HG03460 (cell line): ENCODE measurements at regions not wholly inside any gene's neighbourhood (a gene's known extent, or its start where the extent isn't known, plus 50 kb on each side); places are given as distances from the start of the nearest gene placed in this dataset.
"Not testable (repeated sequence)": the region's sequence is repeated elsewhere in the genome, so short reads cannot be mapped to it uniquely, and the experiment has no call there.

Experiments
- ATAC-seq: cut with Tn5 transposase; IDR thresholded peaks from one replicate; pipeline ENCODE4 v1.9.1; 2021; ENCODE audit not compliant: unreplicated experiment

DNA sequence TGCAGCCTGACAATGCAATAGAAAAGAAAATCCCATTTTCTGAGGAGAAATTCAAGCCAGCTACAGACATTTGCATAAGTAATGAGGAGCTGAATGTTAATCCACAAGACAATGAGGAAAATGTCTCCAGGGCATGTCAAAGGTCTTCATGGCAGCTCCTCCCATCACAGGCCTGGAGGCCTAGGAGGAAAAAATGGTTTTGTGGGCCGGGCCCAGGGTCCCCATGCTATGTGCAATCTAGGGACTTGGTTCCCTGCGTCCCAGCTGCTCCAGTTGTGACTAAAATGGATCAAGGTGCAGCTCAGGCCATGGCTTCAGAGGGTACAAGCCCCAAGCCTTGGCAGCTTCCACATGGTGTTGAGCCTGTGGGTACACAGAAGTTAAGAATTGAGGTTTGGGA, 132.5 kb upstream of the PARD3B start:
- not testable (repeated sequence) for ATAC-seq

DNA sequence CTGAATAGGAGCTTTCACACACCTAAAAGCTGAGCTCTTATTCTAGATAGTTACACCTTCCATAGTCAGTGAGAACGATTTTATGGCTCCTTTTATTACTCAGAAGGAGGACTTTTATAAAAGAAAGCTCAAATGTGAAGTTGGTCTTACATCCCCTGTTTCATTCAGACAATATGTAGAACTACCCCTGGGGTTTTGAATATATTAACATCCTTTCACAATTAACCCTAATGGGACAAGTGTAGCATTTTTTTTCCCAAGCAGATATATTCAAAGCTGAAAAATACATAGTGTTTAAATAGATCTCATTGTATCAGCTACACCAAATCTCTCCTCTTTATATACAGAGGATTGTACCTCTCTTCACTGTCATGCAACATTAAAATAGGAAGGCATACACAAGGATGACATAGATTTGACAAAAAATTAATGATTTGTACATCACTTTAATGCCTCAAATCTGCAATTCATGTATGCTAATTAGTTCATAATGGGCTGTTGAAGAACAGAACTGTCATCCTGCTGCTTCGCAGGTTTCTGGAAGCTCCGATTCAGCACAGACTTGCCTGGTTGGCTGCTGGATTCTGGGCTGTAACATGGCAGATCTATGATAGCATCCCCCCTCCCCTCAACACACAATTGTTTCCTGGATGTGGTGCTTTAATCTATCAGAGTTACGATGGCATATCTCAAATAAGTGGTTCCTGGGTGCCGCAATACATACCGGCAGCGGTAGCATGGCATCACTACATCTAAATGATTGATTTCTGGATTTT, 129.7 kb upstream of the PARD3B start:
- ATAC-seq, result no peak

DNA sequence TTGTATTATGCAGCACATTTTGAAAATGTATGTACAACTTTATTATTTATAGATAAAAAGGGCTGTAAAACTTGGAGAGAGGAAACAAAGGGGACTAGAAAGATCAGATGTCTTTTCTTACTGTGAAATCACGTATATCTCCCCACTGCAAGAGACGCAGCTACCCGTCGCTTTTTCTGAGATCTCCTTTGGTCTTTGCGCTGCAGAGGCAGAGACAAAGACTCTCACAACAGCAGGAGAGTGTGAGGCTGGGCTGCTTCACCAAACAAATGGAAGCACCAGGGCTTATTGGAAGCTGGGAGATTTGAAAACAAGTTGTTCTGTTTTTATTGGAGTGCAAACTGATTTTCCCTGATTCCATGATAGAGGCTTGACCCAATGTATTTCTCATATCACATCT, 129.0 kb upstream of the PARD3B start:
- ATAC-seq, result no peak

DNA sequence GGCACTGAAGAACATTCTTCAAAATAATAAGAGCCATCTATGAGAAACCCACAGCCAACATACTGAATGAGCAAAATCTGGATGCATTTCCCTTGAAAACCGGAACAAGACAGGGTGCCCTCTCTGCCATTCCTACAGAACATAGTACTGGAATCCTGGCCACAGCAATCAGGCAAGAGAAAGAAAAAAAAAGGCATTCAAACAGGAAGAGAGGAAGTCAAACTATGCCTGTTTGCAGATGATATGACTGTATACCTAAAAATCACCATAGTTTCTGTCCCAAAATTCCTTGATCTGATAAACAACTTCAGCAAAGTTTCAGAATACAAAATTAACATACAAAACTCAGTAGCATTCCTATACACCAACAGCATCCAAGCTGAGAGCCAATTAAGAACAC, 119.5 kb upstream of the PARD3B start:
- ATAC-seq, result no peak

DNA sequence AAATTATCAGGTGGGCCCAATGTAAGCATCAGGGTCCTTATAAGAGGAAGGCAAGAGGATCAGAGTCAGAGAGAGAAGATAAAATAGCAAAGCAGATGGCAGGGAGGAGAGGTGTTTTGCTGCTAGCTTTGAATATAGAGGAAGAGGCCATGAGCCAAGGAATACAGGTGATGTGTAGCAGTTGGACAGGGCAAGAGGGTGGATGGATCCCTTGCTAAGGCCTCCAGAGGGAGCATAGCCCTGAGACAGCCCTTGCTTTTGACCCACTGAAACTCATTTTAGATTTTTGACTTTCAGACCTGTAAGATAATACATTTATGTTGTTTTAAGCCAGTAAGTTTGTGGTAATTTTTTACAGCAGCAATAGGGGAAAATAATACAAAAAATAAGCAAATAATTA, 116.6 kb upstream of the PARD3B start:
- ATAC-seq, result no peak

DNA sequence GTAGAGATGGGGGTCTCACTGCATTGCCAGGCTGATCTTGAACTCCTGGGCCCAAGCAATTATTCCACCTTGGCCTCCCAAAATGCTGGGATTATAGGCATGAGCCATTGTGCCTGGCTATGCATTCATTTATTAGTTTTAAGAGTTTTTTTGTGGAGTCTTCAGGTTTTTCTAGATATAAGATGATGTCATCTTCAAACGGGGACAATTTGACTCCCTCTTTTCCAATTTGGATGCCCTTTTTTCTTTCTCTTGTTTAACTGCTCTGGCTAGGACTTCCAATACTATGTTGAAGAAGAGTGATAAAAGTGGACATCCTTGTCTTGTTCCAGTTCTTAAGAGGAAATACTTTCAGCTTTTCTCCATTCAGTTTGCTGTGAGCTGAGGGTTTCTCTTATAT, 113.7 kb upstream of the PARD3B start:
- ATAC-seq, result no peak

DNA sequence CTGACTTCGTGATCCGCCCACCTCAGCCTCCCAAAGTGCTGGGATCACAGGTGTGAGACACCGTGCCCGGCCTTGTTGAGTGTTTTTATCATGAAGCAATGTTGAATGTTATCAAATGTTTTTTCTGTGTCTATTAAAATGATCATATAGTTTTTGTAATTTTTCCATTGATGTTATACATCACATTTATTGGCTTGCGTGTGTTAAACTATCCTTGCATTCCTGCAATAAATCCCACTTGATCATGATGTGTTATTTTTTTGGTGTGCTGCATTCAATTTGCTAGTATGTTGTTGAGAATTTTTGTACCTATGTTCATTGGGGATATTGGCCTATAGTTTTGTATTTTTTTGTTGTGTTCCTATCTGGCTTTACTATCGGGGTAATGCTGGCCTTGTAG, 113.1 kb upstream of the PARD3B start:
- ATAC-seq, result no peak

DNA sequence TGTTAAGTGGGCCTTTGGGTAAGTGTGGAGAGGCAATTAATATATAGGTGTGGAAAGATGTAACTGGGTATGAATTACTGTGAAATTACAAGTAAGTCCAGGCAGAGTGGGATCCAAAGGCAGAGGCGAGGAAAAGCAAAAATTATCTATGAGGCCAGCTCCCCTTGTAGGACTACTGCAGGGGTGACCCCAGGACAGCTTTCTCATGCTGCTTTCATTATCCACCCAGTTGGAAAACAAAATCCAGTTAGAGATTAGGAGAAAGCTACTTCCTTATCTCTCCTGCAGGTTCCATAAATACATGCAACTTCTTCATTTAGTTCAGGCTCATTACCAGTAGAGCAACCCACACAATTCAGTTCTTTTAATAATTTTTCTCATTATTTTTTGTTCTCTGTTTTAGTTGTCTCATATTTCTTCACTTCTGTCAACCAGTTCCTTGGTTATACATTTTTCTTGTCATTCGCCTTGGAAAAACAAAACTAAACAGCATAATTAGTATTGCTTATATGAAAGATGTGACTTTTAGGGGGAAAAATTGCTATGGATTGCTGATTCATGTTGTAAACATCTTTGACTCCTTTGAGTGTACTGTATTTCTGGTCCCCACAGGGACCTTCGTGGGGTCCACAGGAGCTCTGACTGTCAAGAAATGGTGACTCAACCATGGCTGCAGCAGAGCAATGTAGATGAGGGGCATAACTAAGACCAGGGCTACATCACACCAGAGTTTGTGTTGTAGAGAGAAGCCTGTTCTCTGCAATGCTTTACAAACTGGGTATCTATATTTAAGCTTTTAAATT, 110.4 kb upstream of the PARD3B start:
- ATAC-seq, result no peak

DNA sequence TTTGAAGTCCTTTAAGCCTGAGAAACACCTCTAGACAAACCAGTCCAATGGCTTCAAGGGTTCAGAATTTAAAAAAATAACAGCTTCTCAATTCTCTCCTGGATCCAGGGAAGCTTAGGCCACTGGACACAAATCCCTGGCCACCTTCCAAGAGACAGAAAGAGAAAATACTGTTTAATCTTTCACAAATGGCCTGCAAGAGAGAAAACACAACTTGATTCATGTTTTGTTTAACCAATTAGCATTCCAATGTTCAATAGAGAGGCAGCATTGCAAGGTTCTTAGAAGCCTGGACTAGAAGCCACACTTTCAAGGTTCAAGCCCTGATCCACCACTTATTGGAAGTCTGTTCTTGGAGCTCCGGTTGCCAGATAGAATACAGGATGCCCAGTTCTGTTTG, 109.0 kb upstream of the PARD3B start:
- no peak for ATAC-seq

DNA sequence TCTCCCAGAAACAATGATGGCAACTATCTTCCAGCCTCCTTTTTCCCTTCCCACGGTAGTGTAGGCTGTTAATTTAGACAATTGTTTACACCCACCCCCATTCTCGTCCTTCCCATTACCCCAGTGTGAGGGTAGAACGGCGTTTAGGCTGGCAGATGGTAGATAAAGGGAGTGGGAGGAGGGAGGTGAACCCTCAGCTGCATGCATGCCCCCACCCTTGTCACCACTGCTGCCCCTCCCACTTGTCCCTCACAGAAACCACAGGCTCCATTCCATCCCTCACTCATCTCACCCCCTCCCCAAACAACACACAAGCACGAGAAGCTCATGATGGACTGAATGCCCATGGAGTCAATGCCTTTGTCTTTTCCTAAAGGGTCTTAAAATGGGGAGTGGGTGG, 107.9 kb upstream of the PARD3B start:
- ATAC-seq, result no peak

DNA sequence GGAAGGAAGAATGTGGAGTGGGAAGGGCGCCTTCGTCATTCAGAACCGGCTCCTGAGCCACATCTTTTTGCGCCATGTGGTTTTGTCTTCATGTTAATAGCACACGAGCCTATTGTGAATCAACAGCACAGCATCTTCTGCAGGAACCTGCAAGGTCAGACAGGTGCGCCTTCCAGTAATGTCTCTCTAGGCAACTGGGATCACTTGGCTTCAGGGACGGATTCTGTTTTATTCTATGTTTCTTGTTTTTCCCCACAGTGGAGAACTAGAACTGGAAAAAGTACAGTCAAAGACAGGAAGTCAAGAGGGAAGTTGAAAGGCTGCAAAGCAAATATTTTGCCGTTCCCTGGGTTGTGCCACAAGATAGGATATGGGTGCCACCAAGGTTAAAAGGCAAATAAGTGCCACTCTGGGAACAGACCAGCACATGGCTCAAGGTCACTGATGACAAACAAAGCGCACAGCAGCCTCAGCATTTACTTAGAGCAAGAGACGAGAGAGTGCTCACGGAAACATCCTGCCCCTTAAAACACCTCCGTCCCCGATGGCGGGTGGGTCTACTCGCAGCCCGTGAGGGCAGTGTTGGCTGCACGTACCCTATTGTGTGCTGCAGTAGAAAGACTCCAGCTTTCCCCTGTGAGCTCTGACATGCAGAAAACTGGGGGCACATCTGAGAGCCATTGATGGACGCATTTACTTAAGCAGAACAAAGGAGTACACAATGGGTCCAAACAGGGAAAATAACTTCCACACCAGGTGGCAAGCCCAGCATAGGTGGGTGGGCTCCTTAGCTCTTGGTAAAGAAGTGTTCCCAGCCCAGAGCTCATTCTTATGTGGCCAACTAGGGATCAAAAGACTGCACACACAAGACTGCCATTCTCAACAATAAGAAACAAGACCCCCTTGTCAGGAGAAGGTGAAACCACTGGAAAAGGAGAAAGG, 107.2 kb upstream of the PARD3B start:
- no peak for ATAC-seq

DNA sequence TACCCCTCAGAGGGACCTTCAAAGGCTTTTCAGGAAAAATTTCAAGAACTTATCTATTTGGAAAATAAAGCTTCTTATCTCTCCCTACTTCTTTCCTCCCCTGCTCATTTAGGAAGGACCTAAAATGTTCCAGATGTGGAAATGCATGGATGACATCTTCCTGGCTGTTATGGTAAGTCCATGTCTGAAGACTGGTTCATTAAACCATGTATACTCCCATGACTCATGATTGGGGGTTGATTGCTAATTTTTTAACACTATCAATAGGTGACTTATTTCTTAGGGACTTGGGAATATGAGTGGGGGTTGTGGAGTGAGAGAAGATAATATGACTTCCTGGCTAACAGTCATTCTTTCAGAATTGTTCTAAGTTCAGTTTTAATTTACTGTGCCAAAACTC, 104.0 kb upstream of the PARD3B start:
- no peak for ATAC-seq

DNA sequence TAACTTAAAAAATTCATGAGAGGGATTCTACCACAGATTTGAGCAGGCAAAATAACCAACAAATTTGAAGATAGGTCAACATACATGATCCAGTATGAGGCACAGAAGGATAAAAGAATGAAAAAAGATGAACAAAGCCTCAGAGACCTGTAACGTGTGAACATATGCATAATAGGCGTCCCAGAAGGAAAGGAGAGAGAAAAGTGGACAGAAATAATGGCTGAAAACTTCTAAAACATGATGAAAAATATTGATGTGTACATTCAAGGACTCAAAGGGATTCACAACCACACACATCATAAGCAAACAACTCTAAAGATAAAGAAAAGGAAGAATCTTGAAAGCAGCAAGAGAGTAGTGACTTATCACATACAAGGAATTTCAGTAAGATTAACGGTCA, 100.1 kb upstream of the PARD3B start:
- no peak for ATAC-seq

DNA sequence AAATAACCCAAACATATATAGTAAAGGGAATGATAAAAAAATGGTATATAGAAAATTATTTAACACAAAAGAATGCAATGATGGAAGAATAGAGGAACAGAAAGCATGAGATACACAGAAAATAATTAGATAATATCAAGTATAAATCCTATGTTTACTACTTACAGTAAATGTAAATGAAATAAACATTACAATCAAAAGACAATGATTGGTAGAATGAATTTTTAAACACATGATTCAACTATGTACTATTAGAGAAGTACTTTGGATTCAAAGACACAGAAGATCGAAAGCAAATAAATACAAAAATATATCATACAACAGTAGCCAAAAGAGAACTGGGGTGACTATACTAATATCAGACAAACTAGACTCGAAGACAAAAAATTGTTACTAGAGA, 97.6 kb upstream of the PARD3B start:
- ATAC-seq, result no peak

DNA sequence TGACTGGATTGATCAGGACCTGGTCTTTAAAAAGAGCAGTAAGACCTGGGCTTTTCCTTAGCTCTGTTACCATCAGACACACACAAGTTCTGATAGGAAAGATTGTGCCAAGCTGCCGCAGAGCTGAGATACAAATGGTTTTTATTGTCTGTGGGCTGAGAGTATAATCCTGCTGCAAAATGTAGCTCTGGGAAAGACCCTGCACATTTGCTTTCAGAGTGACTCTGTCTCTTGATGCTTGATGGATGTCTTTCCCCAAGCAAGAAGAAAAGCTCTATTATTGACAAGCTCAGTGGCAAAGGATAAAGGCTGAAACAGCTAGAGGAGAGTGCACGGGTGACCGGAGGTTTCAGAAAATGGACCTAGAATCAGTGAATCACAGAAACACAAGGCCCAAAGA, 95.3 kb upstream of the PARD3B start:
- ATAC-seq, result no peak

DNA sequence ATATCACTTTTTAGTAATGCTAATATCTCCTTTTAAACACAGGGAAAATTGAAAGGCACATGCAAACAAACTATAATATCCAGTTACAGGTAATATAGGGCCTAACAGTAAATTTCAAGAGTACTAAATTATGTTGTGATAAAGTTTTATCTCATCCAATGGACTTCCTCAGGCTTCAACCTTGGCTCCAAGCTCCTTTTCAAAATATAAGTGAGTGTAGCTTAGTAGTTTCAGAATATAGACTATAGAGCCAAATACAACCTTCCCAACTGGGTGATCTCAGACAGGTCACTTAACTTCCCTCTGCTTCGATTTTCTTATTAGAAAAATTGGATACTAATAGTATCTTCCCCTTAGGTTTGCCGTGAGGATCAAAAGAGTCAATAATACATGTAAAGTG, 93.5 kb upstream of the PARD3B start:
- ATAC-seq, result no peak

DNA sequence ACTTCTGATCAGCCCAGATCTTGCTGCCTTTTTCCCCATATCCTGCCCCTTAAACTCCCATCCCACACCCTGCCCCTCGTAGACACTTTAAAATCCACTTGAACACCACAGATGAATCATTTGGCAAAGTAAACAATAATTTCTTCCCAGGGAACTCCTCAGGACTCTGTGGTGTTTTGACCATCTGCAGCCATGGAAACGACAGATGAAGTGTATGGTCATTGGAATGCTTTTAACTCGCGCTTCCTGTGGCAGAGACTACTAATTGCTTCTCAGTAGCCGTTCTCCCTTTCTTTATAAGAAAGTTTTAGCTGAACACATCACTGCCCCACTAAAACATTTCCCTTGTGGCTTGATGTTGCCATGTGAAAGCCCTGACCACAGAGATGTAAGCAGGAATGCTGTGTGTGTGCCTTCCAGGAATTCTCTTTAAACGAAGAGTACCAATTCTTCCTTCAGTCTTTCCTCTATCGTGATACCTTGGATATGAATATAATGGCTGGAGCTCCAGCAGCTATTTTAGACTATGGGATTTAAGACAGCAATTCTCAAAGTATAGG, 92.7 kb upstream of the PARD3B start:
- ATAC-seq, result no peak

DNA sequence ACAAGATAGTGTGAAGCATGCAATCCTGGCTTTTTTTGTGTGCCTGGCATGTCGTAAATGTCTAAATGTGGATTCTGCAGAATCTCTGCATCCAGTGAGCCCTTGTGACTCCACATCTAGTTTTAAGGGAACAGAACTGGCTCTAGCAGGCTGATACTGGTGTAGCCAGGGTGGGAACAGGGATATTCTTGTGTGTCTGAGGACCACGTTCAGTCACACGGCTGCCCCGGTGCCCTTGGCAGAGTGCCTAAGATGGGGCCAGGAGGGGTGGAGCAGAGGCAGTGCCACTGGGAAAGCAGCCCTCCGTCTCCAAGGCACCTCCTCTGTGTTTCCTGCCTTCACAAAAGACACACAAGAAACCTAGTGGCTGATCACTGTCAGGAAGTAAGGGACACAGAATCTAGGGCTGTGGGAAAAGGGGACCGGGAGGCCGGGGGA, 91.5 kb upstream of the PARD3B start:
- no peak for ATAC-seq

DNA sequence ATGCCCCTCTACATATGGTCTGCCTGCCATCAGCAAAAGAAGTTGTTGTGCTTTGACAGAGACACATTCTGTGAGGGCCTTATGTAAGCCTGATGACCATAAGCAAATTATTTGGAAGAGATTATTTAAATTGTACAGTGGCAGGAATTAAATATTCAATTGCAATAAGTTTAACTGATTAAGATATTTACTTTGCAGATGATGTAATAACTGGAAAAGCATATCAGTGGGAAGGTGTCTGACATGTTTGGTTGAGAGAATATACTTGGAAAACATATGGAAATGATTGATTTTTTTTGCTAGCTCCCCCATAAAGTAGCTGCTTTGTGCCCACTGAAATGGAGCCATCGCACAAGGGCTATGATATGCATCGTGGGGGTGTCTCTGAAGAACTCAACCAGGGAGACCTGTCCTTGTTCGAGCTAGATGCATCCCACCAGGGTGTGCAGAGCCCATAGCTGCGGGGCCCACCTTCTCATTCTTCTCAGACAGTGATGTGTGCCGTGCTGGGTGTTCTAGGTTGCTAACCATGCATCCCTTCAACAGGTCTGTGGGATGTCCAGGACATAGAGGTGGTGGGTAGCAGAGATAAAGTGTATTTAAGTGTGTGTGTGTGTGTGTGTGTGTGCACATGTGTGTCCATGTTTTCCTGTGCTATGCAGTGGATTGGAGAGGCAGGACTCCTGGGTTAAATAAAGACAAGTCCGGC, 90.4 kb upstream of the PARD3B start:
- ATAC-seq, result no peak

DNA sequence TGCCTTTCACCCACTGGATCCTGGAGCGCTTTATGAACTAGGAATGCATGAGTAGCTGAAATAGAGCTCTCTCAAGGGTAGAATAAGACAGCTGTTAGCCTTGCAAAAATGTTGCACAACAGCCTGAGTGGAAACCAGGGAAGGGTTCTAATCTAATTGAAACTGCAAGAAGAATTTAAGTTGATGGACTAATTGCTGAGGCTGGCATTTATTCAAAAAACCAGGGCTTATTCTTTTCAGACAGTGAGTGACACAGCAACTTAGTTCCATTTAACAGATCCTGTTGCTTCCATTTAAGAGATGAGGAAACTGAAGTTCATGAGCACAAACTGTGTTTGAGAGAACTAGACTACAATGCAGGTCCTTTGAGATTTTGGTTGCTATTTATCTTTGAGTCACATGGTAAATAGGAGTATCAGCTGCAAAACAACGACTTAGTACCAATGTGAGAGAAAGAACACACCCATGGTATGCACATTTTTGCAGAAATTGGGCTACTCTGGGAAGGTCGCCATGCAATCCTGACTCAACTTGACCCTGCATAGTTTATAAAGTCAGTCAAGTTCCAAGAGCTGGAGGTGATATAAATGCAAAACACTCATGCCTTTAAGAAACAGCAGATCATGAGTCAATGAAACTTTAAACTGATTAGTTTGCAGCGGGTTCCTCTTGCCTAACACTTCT, 76.4 kb upstream of the PARD3B start:
- ATAC-seq, result no peak
